Neural progenitor cell (in vitro differentiated cells): ENCODE measurements at regions not wholly inside any gene's neighbourhood (a gene's known extent, or its start where the extent isn't known, plus 50 kb on each side); places are given as distances from the start of the nearest gene placed in this dataset.

Experiments used
- EZH2 ChIP-seq: fragments of 200-600 bp; sonication (generic); IDR thresholded peaks from 2 replicates; pipeline ENCODE4 v1.6.1; 2017; ENCODE audit warnings: antibody characterized with exemption, mild to moderate bottlenecking, moderate library complexity
- EZH2phosphoT487 ChIP-seq: fragments of 200-600 bp; sonication (generic); IDR thresholded peaks from 2 replicates; pipeline ENCODE4 v1.6.1; 2017; ENCODE audit warnings: antibody characterized with exemption

DNA sequence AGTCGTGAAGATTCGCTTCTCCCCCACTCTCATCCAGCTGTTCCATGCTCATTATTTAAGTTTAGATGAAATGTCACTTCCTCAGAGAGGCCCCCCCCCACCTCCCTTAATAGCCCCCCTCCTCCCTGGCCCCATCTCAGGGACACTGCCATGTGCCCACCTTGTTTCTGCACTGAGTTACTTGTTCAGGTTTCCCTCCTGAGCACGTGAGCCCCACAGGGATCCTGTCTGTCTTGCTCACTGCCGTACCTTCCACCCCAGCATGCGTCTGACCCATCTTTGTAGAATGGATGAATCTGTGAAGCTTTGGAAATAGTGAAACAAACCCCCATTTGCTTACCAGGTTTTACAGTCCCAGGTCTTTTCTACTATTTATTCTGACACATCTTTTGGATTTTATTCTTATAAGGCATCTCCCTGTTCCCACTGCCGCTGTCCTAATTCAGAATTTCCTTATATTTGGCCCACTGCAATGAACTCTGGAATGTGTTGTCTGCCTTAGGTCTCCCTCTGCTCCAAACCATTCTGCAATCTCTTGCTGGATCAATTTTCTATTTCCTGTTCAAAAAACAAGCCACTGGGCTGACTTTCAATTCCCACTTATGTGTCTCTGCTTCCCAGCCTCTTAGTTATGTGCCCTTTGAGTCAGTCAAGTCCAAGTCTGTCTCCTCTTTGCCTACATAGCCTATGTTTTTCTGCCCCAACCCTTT is 136.5 kb upstream of the ECI2 start:
- TF ChIP-seq EZH2 (no peak), EZH2phosphoT487 (no peak)
